Heart right ventricle (tissue), 16 donors: ENCODE measurements at regions not wholly inside any gene's neighbourhood (a gene's known extent, or its start where the extent isn't known, plus 50 kb on each side); places are given as distances from the start of the nearest gene placed in this dataset.

Source experiments
- ATAC-seq, 8 donors: fragments of 200-7000 bp; cut with Tn5 transposase; one replicate each; pipeline ENCODE4 v1.9.1; 2020; ENCODE audit warnings: mild to moderate bottlenecking in 8 of 8, moderate library complexity in 8 of 8, moderate number of reproducible peaks in 1 of 8
- DNase-seq, 2 donors: peaks; one replicate each; pipeline ENCODE4 v3.0.0-alpha.2; 2020
- H3K27ac ChIP-seq, 10 donors: fragments of 200-600 bp; sonication (generic) in 2 of 10; one replicate each; pipeline versions ENCODE4 v1.5.0 to v1.8.0; 2020 to 2022; ENCODE audit warnings: mild to moderate bottlenecking in 3 of 10
- H3K27me3 ChIP-seq, 7 donors: fragments of 200-600 bp; one replicate each; pipeline ENCODE4 v1.8.0; 2021 to 2022; ENCODE audit warnings: mild to moderate bottlenecking in 2 of 7
- H3K36me3 ChIP-seq, 9 donors: fragments of 200-600 bp; sonication (generic) in 1 of 9; one replicate each; pipeline versions ENCODE4 v1.5.0 to v1.8.0; 2020 to 2022; ENCODE audit warnings: mild to moderate bottlenecking in 2 of 9
- H3K4me1 ChIP-seq, 9 donors: fragments of 200-600 bp; sonication (generic) in 1 of 9; one replicate each; pipeline versions ENCODE4 v1.5.0 to v1.8.0; 2020 to 2022; ENCODE audit warnings: mild to moderate bottlenecking in 4 of 9
- H3K4me3 ChIP-seq, 10 donors: fragments of 200-600 bp; sonication (generic) in 2 of 10; one replicate each; pipeline versions ENCODE4 v1.5.0 to v1.8.0; 2020 to 2022; ENCODE audit warnings: mild to moderate bottlenecking in 7 of 10, moderate library complexity in 2 of 10
- H3K9me3 ChIP-seq, 11 donors: fragments of 200-600 bp in 10 of 11; sonication (generic) in 2 of 11; one replicate each; pipeline versions ENCODE4 v1.5.0 to v1.8.0; 2013 to 2022; ENCODE audit warnings: mild to moderate bottlenecking in 2 of 11, control low read depth in 1 of 11, moderate library complexity in 1 of 11
- CTCF ChIP-seq, 9 donors: fragments of 200-600 bp; sonication (generic) in 2 of 9; IDR thresholded peaks; one replicate each; pipeline versions ENCODE4 v1.5.0 to v1.8.0; 2021 to 2022; ENCODE audit warnings: antibody characterized with exemption in 9 of 9, mild to moderate bottlenecking in 5 of 9, moderate library complexity in 1 of 9
- WGBS, 2 donors: extraction: QIAGEN DNeasy Blood & Tissue Kit; methylation state at CpG; one replicate each; pipeline ENCODE4 v1.1.7; 2013; ENCODE audit warnings: inconsistent platforms in 1 of 2; 5-methylcytosine and 5-hydroxymethylcytosine counted together
- intact Hi-C, 10 donors: fragments of 100-400 bp; cut with DNase I; formaldehyde crosslinking; loops; one replicate each; pipeline versions ENCODE4 v1.11.1 to v1.14.2; 2022
- donor health status: Arrhythmogenic right ventricular cardiomyopathy.
- donor health status: ischemic (EF 13 %, LVEDD 7.1; RV severe dilation, severe dysfunction).
- donor health status: healthy with polysubstance abuse.
- donor health status: DM: no; HTN: yes; CAD: no.
- donor health status: DM: no; HTN: no; CAD: no.
- donor health status: ischemic (EF 25% LVEDD 6.9; RV normal size, moderate dysfunction).
- donor health status: ischemic (EF 25% LVEDD 5.7; RV mildly dilated, moderate dysfunction).
- donor health status: healthy.
- donor health status: DM: yes; HTN: yes; CAD: no.
- donor health status: Ischemic cardiomyopathy.
- donor health status: ischemic (EF 35%, LVEDD 5.7; RV mildly dilated, moderate dysfunction).
- donor health status: nonischemic (EF 11% LVEDD 7.7; RV severe dilation, severe dysfunction).
- donor health status: DM: yes; HTN: yes; CAD: no.
- donor health status: PGD.
- donor health status: ischemic (EF 29% LVEDD 5.4; RV normal size, mild dysfunction).
- donor health status: nonischemic (EF 23%, LVEDD 6.1; RV moderate dilation, normal function).

- Histone ChIP-seq H3K36me3 (no peaks in the 10 kb centered on the region), H3K4me1 (no peaks in the 10 kb centered on the region), H3K27ac (no peak overlapping the region), H3K27me3 (no peaks in the 10 kb centered on the region), H3K4me3 (no peak overlapping the region), H3K9me3 (peaks cover 0 to 20% (median 0%) of the 10 kb centered on the region in 11 donors)
- intact Hi-C loops, result no loop called here
- 81 to 84% methylated on average over 1 of the region's 1 CpG for WGBS, 2 donors
- DNase-seq (no peak), ATAC-seq (no peak)
- no peak for TF ChIP-seq CTCF (IDR thresholded peaks at IDR 0.05)
Measured at GRCh38 chr11:98828986-98829708, 191.6 kb upstream of the CNTN5 start.

- ATAC-seq (no peak), DNase-seq (no peak)
- H3K9me3 ChIP-seq, result peaks cover 0 to 16% (median 0%) of the 10 kb centered on the region in 11 donors
- no peaks in the 10 kb centered on the region for H3K36me3 ChIP-seq
- H3K4me1 ChIP-seq, result no peaks in the 10 kb centered on the region
- WGBS, 2 donors, result 73 to 83% methylated on average over 2 of the region's 2 CpGs
- no peak overlapping the region for H3K27ac ChIP-seq
- intact Hi-C loops, result no loop called here
- TF ChIP-seq CTCF (IDR thresholded peaks at IDR 0.05), result no peak
- H3K4me3 ChIP-seq, result no peak overlapping the region
- H3K27me3 ChIP-seq, result no peaks in the 10 kb centered on the region
Measured at GRCh38 chr11:98829971-98830370, 190.8 kb upstream of the CNTN5 start.

- no peaks in the 10 kb centered on the region for H3K4me1 ChIP-seq
- H3K4me3 ChIP-seq, result no peak overlapping the region
- H3K27me3 ChIP-seq, result no peaks in the 10 kb centered on the region
- DNase-seq, result no peak
- WGBS, 2 donors, result 93 to 94% methylated on average over 4 of the region's 4 CpGs
- TF ChIP-seq CTCF (IDR thresholded peaks at IDR 0.05), result no peak
- no peaks in the 10 kb centered on the region for H3K36me3 ChIP-seq
- peaks cover 0 to 13% (median 0%) of the 10 kb centered on the region in 11 donors for H3K9me3 ChIP-seq
- no peak overlapping the region for H3K27ac ChIP-seq
- intact Hi-C loops, result no loop called here
- no peak for ATAC-seq
Measured at GRCh38 chr11:98834776-98835175, 186.0 kb upstream of the CNTN5 start.

DNA sequence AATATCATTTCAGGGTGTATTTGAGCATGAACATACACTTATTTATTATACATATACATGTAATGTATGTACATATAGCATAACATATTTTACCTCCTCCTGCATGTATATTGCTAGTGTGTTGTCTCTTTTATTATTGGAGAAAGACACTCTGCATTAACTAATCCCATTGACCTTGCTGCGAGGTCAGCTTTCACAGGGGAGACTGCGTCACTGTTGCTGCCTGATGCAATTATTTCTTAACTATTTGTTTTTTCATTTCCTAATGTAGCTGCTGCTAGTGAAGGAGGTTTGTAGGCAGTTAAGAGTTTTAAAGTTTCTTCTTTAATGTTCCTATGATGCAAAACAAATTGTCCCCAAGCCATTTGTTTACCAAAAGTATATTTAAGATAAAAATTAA lies 185.4 kb upstream of the CNTN5 start:
- Histone ChIP-seq H3K4me3 (no peak overlapping the region), H3K9me3 (peaks cover 0 to 13% (median 0%) of the 10 kb centered on the region in 11 donors), H3K4me1 (no peaks in the 10 kb centered on the region), H3K36me3 (no peaks in the 10 kb centered on the region), H3K27me3 (no peaks in the 10 kb centered on the region), H3K27ac (no peak overlapping the region)
- 51 to 67% methylated on average over 2 of the region's 2 CpGs for WGBS, 2 donors
- DNase-seq (no peak), ATAC-seq (no peak)
- intact Hi-C loops, result no loop called here
- no peak for TF ChIP-seq CTCF (IDR thresholded peaks at IDR 0.05)
